ENCODE measurements at regions not wholly inside any gene's neighbourhood (a gene's known extent, or its start where the extent isn't known, plus 50 kb on each side); places are given as distances from the start of the nearest gene placed in this dataset.

GRCh38 chr12:16136219-16136988 is 141.1 kb downstream of the SLC15A5 start:
- H3K9me3 Mint-ChIP-seq (ENCODE audit: low read depth): peaks cover 8% of the 10 kb centered on the region
- H3K36me3 Mint-ChIP-seq: no peaks in the 10 kb centered on the region
- no peaks in the 10 kb centered on the region for H3K27me3 Mint-ChIP-seq
- no peaks in the 10 kb centered on the region for H3K4me1 Mint-ChIP-seq
- CTCF ChIA-PET: no interaction called here
- ATAC-seq (no peak), DNase-seq (no peak)
- H3K27ac Mint-ChIP-seq: no peak overlapping the region
- no peak overlapping the region for H3K4me3 Mint-ChIP-seq

- no peaks in the 10 kb centered on the region for H3K36me3 Mint-ChIP-seq
- no peaks in the 10 kb centered on the region for H3K27me3 Mint-ChIP-seq
- ATAC-seq: no peak
- CTCF ChIA-PET: no interaction called here
- no peaks in the 10 kb centered on the region for H3K4me1 Mint-ChIP-seq
- no peak overlapping the region for H3K4me3 Mint-ChIP-seq
- no peak for DNase-seq
- H3K27ac Mint-ChIP-seq: no peak overlapping the region
- H3K9me3 Mint-ChIP-seq (ENCODE audit: low read depth): peaks cover 10% of the 10 kb centered on the region
Measured at GRCh38 chr12:16135323-16135722, 142.2 kb downstream of the SLC15A5 start.

GRCh38 chr12:16130343-16130742 is 147.1 kb downstream of the SLC15A5 start:
- H3K36me3 Mint-ChIP-seq: no peaks in the 10 kb centered on the region
- H3K27me3 Mint-ChIP-seq: no peaks in the 10 kb centered on the region
- no peak for DNase-seq
- H3K27ac Mint-ChIP-seq: no peak overlapping the region
- H3K4me3 Mint-ChIP-seq: no peak overlapping the region
- no peak for ATAC-seq
- peaks cover 15% of the 10 kb centered on the region for H3K9me3 Mint-ChIP-seq (ENCODE audit: low read depth)
- H3K4me1 Mint-ChIP-seq: no peaks in the 10 kb centered on the region
- CTCF ChIA-PET: no interaction called here

- ATAC-seq (no peak), DNase-seq (no peak)
- Mint-ChIP-seq H3K9me3 (ENCODE audit: low read depth) (peaks cover 2% of the 10 kb centered on the region), H3K4me3 (no peak overlapping the region), H3K27me3 (no peaks in the 10 kb centered on the region), H3K27ac (no peak overlapping the region), H3K36me3 (no peaks in the 10 kb centered on the region), H3K4me1 (no peaks in the 10 kb centered on the region)
- CTCF ChIA-PET: no interaction called here
Measured at GRCh38 chr12:16121953-16122352, 155.5 kb downstream of the SLC15A5 start.

- Mint-ChIP-seq H3K9me3 (ENCODE audit: low read depth) (no peaks in the 10 kb centered on the region), H3K27ac (no peak overlapping the region), H3K4me3 (no peak overlapping the region), H3K36me3 (no peaks in the 10 kb centered on the region), H3K4me1 (no peaks in the 10 kb centered on the region), H3K27me3 (no peaks in the 10 kb centered on the region)
- no peak for DNase-seq
- no peak for ATAC-seq
- CTCF ChIA-PET: no interaction called here
Measured at GRCh38 chr12:16119618-16120415, 157.7 kb downstream of the SLC15A5 start.

- no peak for ATAC-seq
- CTCF ChIA-PET: no interaction called here
- H3K36me3 Mint-ChIP-seq: no peaks in the 10 kb centered on the region
- no peak for DNase-seq
- no peaks in the 10 kb centered on the region for H3K4me1 Mint-ChIP-seq
- H3K27me3 Mint-ChIP-seq: no peaks in the 10 kb centered on the region
- no peak overlapping the region for H3K4me3 Mint-ChIP-seq
- peaks cover 3% of the 10 kb centered on the region for H3K9me3 Mint-ChIP-seq (ENCODE audit: low read depth)
- no peak overlapping the region for H3K27ac Mint-ChIP-seq
Measured at GRCh38 chr12:16118586-16118985, 158.9 kb downstream of the SLC15A5 start.

- CTCF ChIA-PET: no interaction called here
- H3K4me3 Mint-ChIP-seq: no peak overlapping the region
- no peaks in the 10 kb centered on the region for H3K4me1 Mint-ChIP-seq
- H3K27me3 Mint-ChIP-seq: no peaks in the 10 kb centered on the region
- no peaks in the 10 kb centered on the region for H3K36me3 Mint-ChIP-seq
- no peak overlapping the region for H3K27ac Mint-ChIP-seq
- no peak for ATAC-seq
- peaks cover 5% of the 10 kb centered on the region for H3K9me3 Mint-ChIP-seq (ENCODE audit: low read depth)
- no peak for DNase-seq
Measured at GRCh38 chr12:16112612-16113560, 164.6 kb downstream of the SLC15A5 start.

- Mint-ChIP-seq H3K4me1 (no peaks in the 10 kb centered on the region), H3K9me3 (ENCODE audit: low read depth) (peaks cover 5% of the 10 kb centered on the region), H3K27me3 (no peaks in the 10 kb centered on the region), H3K36me3 (no peaks in the 10 kb centered on the region), H3K27ac (no peak overlapping the region), H3K4me3 (no peak overlapping the region)
- CTCF ChIA-PET: no interaction called here
- DNase-seq (no peak), ATAC-seq (no peak)
Measured at GRCh38 chr12:16112130-16112529, 165.4 kb downstream of the SLC15A5 start.

- ATAC-seq (no peak), DNase-seq (no peak)
- Mint-ChIP-seq H3K27me3 (no peaks in the 10 kb centered on the region), H3K4me3 (no peak overlapping the region), H3K27ac (no peak overlapping the region), H3K9me3 (ENCODE audit: low read depth) (peaks cover 8% of the 10 kb centered on the region), H3K4me1 (no peaks in the 10 kb centered on the region), H3K36me3 (no peaks in the 10 kb centered on the region)
- CTCF ChIA-PET: no interaction called here
Measured at GRCh38 chr12:16110596-16110995, 166.9 kb downstream of the SLC15A5 start.

GRCh38 chr12:16103851-16104250 is 173.6 kb downstream of the SLC15A5 start:
- no peaks in the 10 kb centered on the region for H3K36me3 Mint-ChIP-seq
- ATAC-seq: no peak
- no peak for DNase-seq
- peaks cover 8% of the 10 kb centered on the region for H3K9me3 Mint-ChIP-seq (ENCODE audit: low read depth)
- H3K27ac Mint-ChIP-seq: no peak overlapping the region
- H3K4me3 Mint-ChIP-seq: no peak overlapping the region
- CTCF ChIA-PET: interaction anchor here (1.4 kb wide), 1 partner anchor 17 kb away, joined by 3 read pairs; no protein-coding TSS in a partner anchor
- H3K4me1 Mint-ChIP-seq: no peaks in the 10 kb centered on the region
- no peaks in the 10 kb centered on the region for H3K27me3 Mint-ChIP-seq

GRCh38 chr12:16100206-16100605 is 177.3 kb downstream of the SLC15A5 start:
- H3K9me3 Mint-ChIP-seq (ENCODE audit: low read depth): peaks cover 6% of the 10 kb centered on the region
- CTCF ChIA-PET: no interaction called here
- ATAC-seq (no peak), DNase-seq (no peak)
- no peaks in the 10 kb centered on the region for H3K4me1 Mint-ChIP-seq
- H3K27ac Mint-ChIP-seq: no peak overlapping the region
- H3K4me3 Mint-ChIP-seq: no peak overlapping the region
- H3K27me3 Mint-ChIP-seq: no peaks in the 10 kb centered on the region
- no peaks in the 10 kb centered on the region for H3K36me3 Mint-ChIP-seq

GRCh38 chr12:16096273-16096849 is 181.1 kb downstream of the SLC15A5 start:
- Mint-ChIP-seq H3K36me3 (no peaks in the 10 kb centered on the region), H3K4me1 (no peaks in the 10 kb centered on the region), H3K27me3 (no peaks in the 10 kb centered on the region), H3K4me3 (no peak overlapping the region), H3K27ac (no peak overlapping the region), H3K9me3 (ENCODE audit: low read depth) (no peaks in the 10 kb centered on the region)
- ATAC-seq (no peak), DNase-seq (no peak)
- CTCF ChIA-PET: no interaction called here

GRCh38 chr12:16095531-16096110 is 181.9 kb downstream of the SLC15A5 start:
- CTCF ChIA-PET: no interaction called here
- H3K4me1 Mint-ChIP-seq: no peaks in the 10 kb centered on the region
- no peaks in the 10 kb centered on the region for H3K27me3 Mint-ChIP-seq
- no peaks in the 10 kb centered on the region for H3K36me3 Mint-ChIP-seq
- no peak overlapping the region for H3K27ac Mint-ChIP-seq
- no peak overlapping the region for H3K4me3 Mint-ChIP-seq
- ATAC-seq (no peak), DNase-seq (no peak)
- H3K9me3 Mint-ChIP-seq (ENCODE audit: low read depth): no peaks in the 10 kb centered on the region

Data from activated CD8-positive, alpha-beta memory T cell treated with anti-CD3 and anti-CD28 coated beads, Interleukin-2, amount 10 ng/mL, durations not matched to agents 7 days and 5 days (primary cell).